WTC11 (cell line): ENCODE measurements at regions not wholly inside any gene's neighbourhood (a gene's known extent, or its start where the extent isn't known, plus 50 kb on each side); places are given as distances from the start of the nearest gene placed in this dataset.

Experiments used
- CTCF ChIP-seq: fragments of 200-600 bp; IDR thresholded peaks from 2 replicates; pipeline ENCODE4 v1.8.0; 2022; ENCODE audit warnings: antibody characterized with exemption
- ZNF317 ChIP-seq: sonication (generic); formaldehyde crosslinking; IDR thresholded peaks from 2 replicates; pipeline ENCODE4 v1.8.1; 2023; ENCODE audit warnings: low read depth, mild to moderate bottlenecking, moderate library complexity, missing genetic modification reagents, borderline replicate concordance
- TF ChIP-seq, protein P1 (sequence below): sonication (generic); formaldehyde crosslinking; IDR thresholded peaks from 2 replicates; pipeline ENCODE4 v1.8.1; 2023; ENCODE audit warnings: mild to moderate bottlenecking, missing genetic modification reagents, moderate library complexity

GRCh38 chr2:2562867-2563266, 231.8 kb upstream of the MYT1L start:
- TF ChIP-seq ZNF317 (CRISPR knock-in tag): no peak
- no peak for TF ChIP-seq CTCF
- TF ChIP-seq, protein P1, sequence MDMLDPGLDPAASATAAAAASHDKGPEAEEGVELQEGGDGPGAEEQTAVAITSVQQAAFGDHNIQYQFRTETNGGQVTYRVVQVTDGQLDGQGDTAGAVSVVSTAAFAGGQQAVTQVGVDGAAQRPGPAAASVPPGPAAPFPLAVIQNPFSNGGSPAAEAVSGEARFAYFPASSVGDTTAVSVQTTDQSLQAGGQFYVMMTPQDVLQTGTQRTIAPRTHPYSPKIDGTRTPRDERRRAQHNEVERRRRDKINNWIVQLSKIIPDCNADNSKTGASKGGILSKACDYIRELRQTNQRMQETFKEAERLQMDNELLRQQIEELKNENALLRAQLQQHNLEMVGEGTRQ (CRISPR knock-in tag): no peak
